H1 (cell line): ENCODE measurements at regions not wholly inside any gene's neighbourhood (a gene's known extent, or its start where the extent isn't known, plus 50 kb on each side); places are given as distances from the start of the nearest gene placed in this dataset.
"Not testable (repeated sequence)": the region's sequence is repeated elsewhere in the genome, so short reads cannot be mapped to it uniquely, and the experiment has no call there.

Experiments
- BACH1 ChIP-seq: IDR thresholded peaks from 2 replicates; pipeline ENCODE4 v1.6.1; 2012; ENCODE audit warnings: low read length, improper control_type of control experiment
- CTBP2 ChIP-seq: IDR thresholded peaks from 2 replicates; pipeline ENCODE4 v1.7.0; 2011; ENCODE audit warnings: borderline replicate concordance, mild to moderate bottlenecking, moderate library complexity, mixed read lengths, low read length; ENCODE audit not compliant: insufficient read depth, insufficient read length
- EZH2 ChIP-seq: fragments of 200-600 bp; sonication (generic); IDR thresholded peaks from 2 replicates; pipeline ENCODE4 v1.7.1; 2012; ENCODE audit warnings: low read depth, mild to moderate bottlenecking, moderate library complexity, low read length, inconsistent platforms; ENCODE audit not compliant: severe bottlenecking
- HDAC6 ChIP-seq: IDR thresholded peaks from one replicate; pipeline ENCODE4 v1.7.1; 2012; ENCODE audit warnings: low read depth, mild to moderate bottlenecking, inconsistent platforms, low read length, moderate library complexity
- MAX ChIP-seq: IDR thresholded peaks from 2 replicates; pipeline ENCODE4 v1.6.1; 2012; ENCODE audit warnings: inconsistent platforms
- POLR2A ChIP-seq, 2 experiments: IDR thresholded peaks; 1 replicate in 1 of 2; 2 replicates in 1 of 2; pipeline ENCODE4 v1.6.1; 2011; ENCODE audit warnings: low read depth in 2 of 2, low read length in 2 of 2, mild to moderate bottlenecking in 2 of 2; ENCODE audit errors: control extremely low read depth in 1 of 2
- SAP30 ChIP-seq: fragments of 300-600 bp; sonication (generic); IDR thresholded peaks from 2 replicates; pipeline ENCODE4 v1.7.1; 2012; ENCODE audit warnings: low read length, moderate library complexity, mild to moderate bottlenecking, inconsistent platforms; ENCODE audit not compliant: insufficient read depth, insufficient replicate concordance
- TF ChIP-seq, protein P1 (sequence below), 3 experiments: IDR thresholded peaks; 1 replicate in 2 of 3; 2 replicates in 1 of 3; pipeline versions ENCODE4 v1.5.1 to v1.6.1; 2011; ENCODE audit warnings: low read length in 3 of 3, mild to moderate bottlenecking in 3 of 3, inconsistent platforms in 2 of 3, low read depth in 1 of 3, moderate library complexity in 1 of 3; ENCODE audit not compliant: insufficient read depth in 1 of 3; ENCODE audit errors: control extremely low read depth in 1 of 3

DNA sequence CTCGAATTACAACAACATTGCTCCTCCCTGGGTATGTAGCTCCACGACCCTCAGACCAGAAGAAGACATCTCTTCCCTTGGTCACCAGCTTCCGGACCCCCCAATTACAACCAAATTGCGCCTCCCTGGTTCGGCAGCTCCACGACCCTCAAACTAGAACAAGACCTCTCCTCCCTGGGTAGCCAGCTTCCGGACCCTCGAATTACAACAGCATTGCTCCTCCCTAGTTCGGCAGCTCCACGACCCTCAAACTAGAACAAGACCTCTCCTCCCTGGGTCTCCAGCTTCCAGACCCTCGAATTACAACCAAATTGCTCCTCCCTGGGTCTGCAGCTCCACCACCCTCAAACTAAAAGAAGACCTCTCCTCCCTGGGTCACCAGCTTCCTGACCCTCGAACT, 322.7 kb downstream of the PREX1 start:
- TF ChIP-seq CTBP2; MAX; BACH1; SAP30; HDAC6; POLR2A (IDR thresholded peaks at IDR 0.05; ENCODE audit: control extremely low read depth in 1 of 2, low read depth in 2 of 2, low read length in 2 of 2); EZH2: not testable (repeated sequence)
- TF ChIP-seq, protein P1, sequence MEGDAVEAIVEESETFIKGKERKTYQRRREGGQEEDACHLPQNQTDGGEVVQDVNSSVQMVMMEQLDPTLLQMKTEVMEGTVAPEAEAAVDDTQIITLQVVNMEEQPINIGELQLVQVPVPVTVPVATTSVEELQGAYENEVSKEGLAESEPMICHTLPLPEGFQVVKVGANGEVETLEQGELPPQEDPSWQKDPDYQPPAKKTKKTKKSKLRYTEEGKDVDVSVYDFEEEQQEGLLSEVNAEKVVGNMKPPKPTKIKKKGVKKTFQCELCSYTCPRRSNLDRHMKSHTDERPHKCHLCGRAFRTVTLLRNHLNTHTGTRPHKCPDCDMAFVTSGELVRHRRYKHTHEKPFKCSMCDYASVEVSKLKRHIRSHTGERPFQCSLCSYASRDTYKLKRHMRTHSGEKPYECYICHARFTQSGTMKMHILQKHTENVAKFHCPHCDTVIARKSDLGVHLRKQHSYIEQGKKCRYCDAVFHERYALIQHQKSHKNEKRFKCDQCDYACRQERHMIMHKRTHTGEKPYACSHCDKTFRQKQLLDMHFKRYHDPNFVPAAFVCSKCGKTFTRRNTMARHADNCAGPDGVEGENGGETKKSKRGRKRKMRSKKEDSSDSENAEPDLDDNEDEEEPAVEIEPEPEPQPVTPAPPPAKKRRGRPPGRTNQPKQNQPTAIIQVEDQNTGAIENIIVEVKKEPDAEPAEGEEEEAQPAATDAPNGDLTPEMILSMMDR (IDR thresholded peaks at IDR 0.05; ENCODE audit: control extremely low read depth in 1 of 3, insufficient read depth in 1 of 3, low read depth in 1 of 3, low read length in 3 of 3) = not testable (repeated sequence)
